Astrocyte of the hippocampus (primary cell): ENCODE measurements at regions not wholly inside any gene's neighbourhood (a gene's known extent, or its start where the extent isn't known, plus 50 kb on each side); places are given as distances from the start of the nearest gene placed in this dataset.

Experiments
- DNase-seq: peaks from one replicate; pipeline ENCODE4 v3.0.0; 2011; ENCODE audit warnings: low read depth, low spot score

DNA sequence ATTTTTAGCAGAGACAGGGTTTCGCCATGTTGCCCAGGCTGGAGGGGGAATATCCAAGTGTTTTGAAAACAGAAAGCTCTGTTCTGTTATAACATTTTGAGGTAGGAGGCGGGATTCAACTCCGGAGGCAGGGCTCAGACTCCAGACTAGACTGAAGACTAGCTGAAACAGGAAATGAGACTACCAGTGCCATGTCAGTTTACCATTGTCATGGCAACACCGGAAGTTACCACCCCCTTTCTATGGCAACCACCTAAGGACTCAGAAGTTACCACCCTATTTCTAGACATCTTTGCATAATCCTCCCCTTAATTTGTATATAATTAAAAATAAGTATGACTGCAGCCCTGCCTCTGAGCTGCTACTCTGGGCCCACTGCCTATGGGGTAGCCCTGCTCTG lies 1069.1 kb upstream of the AUTS2 start:
- DNase-seq: no peak

DNA sequence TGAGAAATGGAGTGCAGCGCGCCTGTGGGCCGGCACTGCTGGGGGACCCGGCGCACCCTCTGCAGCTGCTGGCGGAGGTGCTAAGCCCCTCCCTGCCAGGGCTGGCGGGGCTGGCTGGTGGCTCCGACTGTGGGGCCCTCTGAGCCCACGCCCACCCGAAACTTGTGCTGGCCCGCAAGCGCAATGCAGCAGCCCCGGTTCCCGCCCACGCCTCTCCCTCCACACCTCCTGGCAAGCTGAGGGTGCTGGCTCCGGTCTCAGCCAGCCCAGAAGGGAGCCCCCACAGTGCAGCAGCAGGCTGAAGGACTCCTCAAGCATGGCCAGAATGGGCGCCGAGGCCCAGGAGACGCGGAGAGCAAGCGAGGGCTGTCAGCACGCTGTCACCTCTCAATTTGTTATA lies 1063.0 kb upstream of the AUTS2 start:
- DNase-seq: no peak

DNA sequence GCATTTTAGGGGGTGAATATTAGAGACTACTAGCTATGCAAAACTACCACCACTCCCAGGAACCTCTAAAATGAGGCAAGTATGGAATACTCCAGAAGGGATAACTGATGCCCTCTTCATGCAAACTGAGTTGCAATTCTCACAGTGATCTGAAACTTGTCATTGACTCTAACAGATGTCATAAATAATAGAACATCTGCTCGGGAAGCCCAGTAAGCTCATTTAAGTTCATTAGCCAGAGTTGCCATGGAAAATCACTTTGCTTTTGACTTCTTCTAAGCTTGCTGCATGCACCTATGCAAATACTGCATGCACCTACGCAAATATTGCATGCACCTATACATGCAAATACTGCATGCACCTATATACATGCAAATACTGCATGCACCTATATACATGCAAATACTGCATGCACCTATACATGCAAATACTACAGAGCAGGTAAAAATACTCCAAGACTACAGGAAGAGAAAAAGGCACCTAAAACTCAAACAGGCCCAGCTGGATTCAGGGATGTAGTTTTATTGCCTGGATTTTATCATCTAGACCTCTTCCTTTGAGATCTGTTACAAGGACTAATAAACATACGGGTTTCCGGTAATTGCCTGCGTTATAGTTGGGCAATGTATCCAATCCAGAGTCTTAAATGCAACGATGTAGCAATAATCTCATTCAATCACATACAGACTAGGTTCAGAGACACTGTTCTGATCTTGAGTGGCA lies 1061.1 kb upstream of the AUTS2 start:
- DNase-seq: no peak

DNA sequence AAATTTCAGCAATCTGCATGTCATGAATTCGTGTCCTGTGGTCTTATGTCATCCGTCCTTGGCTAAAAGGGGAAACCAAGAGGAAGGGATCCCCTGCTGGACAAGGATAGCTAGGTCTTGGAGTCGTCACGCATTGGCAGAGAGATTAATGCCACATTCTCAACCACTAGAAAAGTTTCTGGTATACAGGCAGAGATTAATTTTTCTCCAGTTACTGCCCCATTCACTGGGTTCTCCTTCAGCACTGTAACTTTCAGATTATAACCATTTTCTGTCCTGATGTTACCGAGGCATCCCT lies 1060.6 kb upstream of the AUTS2 start:
- no peak for DNase-seq

DNA sequence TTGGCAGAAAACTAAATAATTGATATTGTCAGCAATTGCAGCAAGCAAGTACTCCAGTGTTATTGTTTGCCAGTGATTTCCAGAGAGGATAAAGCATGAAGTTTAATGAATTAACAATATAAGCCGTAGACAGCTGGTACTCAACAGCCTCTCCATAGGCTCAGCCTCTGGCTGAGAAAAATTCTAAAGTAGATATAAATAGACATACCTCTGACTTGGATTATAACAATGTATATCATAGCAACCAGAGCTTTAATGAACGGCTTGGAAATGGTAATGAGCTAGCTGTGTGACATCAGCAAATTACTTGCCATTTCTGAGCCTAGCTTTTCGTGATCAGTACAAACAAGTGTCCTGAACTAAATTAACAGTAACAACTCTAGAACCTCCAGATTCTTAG lies 1055.4 kb upstream of the AUTS2 start:
- DNase-seq: no peak

DNA sequence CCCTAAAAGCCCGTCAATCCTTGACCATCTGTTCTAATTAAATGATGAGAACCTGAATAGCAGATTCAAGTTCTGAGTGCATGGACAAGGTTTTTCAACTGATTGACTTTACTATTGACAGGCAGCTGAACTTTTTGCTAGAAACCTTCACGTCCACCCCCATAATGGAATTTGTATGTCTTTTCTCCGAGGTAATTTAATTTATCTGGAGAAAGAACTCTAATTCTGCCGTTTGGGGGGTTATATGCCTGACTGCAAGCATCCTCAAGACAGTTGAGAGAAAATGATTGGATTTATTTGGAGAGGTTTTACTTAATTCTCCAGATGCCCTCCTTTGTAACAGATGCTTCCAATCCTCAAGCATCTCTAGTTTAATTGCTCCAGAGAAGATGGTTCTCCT lies 1053.4 kb upstream of the AUTS2 start:
- DNase-seq: no peak

DNA sequence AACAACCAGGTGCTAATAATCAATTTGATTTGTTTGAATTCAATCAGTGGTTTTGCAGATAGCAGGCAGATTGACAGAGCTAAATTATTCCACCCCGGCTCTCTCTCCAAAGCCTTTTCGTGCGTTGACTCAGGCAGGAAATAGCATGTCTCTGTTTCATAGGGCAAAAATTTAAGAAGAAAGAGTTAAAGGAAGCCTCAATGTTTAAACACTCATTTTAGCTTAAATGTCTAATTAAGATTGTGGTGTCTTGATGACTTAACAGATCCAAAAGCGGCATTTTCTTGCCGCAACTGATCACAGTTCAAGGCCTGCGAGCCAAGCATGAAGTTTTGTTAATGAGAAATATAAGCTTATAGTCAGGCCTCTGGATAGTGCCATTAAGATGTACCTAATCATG lies 1051.1 kb upstream of the AUTS2 start:
- DNase-seq: peak; percentile 48

DNA sequence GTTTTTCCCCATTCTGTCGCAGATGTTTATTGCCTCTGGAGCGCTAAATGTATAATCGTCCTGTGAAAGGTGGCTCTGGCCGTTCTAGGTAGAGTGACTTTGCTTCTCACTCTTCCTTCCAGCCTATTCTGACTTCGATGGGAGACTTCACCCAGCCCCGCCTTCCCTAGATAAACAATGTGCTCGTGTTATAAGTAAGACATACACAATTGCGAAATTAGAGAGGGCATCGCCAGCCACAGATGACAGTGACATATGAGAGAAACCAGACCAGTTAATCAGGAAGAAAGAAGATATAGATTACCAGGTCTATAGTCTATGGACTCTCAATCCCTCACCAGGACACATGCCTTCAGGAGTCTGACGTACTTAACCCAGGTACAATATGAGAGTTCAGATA lies 1050.5 kb upstream of the AUTS2 start:
- DNase-seq: peak; percentile 3

DNA sequence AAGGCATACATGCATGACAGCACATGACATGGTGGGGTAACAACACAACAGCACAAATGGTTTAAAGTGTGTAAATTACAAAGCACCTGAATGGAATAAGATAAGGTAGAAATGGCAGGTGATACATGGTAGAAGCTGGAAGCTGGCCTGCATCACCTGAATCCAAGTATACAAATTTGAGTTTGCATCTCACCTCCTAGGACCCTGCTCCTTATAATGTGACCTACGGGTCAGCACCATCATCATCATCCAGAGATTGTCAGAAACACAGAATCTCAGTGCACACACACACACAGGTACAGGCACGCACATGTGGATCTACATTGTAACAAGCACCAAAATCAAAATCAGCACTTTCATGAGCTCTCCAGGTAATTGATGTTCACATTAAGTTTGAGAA lies 1048.2 kb upstream of the AUTS2 start:
- DNase-seq: no peak

DNA sequence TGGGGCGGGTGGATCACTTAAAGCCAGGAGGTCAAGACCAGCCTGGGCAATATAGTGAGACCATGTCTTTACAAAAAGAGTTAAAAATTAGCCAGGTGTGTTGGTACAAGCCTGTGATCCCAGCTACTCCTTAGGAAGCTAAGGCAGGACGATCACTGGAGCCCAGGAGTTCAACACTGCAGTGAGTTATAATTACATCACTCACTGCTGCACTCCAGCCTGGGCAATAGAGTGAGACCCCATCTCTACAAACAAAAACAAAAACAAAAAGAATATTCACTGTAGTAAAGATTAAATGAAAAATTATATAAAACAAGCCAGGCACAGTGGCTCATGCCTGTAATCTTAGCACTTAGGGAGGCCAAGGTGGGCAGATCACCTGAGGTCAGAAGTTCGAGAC lies 1047.6 kb upstream of the AUTS2 start:
- DNase-seq: no peak

DNA sequence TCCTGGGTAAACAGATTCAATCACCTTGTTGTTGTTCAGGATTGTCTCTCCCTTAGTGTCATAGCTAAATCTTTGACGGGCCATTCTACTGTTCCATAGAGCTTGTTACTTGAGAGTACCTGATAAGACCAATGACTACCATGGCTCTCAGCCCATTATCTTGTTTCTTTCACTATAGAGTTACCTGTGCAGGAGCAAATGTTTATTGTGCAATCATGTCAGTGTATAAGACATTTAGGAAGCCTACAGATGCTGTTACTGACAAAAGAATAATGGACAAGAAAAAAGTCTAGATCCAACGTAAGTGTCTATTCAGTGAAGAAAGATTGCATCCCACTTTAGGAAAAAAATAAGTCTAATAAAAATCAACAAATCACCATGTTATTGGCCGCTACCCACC lies 1041.7 kb upstream of the AUTS2 start:
- DNase-seq: no peak

DNA sequence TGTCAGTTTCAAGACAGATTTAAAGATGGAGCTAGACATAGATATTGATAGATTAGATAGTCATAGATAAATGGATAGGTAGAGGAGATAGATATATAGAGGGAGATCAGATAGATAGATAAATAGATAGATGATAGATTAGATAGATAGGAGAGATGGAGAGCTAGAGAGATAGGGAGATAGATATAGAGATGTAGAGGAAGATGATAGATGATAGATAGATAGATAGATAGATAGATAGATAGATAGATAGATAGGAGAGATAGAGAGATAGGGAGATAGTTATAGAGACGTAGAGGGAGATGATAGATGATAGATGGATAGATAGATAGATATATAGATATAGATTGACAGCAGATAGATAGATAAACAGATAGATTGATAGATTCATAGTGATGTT lies 1038.8 kb upstream of the AUTS2 start:
- no peak for DNase-seq

DNA sequence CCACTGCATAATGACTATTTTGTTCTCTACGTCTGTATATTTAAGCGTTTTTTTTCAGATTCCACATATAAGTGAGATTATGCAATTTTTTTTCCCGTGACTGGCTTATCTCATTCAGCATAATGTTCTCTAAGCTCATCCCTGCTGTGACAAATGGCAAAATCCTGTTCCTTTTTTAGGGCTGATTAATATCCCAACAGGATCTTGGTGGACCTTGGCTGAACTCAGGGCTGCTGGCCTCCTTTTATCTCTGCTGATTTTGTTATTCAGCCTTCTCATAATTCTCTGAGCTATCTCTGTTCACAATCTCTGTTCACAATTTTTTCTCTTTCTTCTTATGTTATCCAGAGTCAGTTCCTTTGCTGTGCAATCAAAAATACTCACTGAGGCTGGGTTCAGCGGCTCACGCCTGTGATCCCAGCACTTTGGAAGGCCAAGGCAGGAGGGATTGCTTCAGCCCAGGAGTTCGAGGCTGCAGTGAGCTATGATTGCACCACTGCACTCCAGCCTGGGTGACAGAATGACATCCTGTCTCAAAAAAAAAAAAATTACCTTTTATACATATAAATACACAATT lies 1035.9 kb upstream of the AUTS2 start:
- DNase-seq: no peak

DNA sequence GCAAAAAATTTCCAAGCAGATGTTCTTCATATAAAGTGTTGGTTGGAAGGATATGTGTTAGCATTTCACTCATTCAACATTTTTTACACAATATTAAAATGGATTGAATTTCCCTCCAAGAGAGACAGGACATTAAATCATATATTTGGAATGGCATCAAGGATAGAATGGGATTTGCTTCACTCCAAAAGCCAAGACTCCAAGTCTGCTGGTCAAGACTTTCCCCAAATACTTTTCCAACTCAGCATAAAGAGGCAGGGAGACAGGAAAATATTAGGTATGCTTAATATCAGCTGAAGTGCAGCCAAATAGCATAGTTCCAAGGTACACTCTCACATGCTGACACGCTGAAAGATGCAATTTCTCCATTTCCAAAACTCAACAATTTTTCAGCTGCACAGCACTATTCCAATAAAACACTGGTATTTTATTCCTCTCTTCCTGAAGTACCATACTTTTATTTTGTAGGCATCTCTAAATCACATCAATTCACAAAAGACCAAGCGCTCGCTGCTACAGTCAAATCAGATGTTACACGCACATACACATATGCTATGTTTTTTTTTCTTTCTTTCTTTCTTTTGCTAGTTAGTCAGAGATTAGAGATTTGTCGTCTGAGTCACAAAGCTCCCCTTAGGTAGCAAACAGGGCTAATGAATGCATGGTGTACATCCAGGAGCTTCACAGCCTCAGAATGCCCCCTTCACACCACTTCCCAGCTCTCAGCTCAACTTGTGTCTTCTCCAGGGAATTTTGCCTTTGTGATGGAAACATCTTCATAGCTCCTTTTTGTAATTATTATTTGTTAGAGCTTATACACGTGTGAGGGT lies 1033.8 kb upstream of the AUTS2 start:
- peak; percentile 60 for DNase-seq

DNA sequence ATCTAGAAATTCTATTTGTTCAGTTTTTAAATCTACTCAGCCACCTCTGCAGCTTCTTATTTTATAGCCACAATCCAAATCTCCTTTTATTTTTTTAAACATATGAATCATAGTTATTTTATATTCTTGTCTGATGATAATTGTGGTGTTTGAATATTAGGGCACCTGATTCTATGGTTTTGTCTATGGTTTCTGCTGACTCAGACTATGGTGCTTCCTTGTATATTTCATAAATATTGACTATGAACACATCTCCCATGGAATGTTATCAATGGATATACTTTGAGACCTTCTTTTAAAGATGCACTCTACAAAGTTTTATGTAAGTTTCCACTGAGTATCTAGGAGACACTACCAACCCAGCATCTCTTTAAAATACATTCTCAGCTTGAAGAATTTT lies 1027.0 kb upstream of the AUTS2 start:
- DNase-seq: no peak

DNA sequence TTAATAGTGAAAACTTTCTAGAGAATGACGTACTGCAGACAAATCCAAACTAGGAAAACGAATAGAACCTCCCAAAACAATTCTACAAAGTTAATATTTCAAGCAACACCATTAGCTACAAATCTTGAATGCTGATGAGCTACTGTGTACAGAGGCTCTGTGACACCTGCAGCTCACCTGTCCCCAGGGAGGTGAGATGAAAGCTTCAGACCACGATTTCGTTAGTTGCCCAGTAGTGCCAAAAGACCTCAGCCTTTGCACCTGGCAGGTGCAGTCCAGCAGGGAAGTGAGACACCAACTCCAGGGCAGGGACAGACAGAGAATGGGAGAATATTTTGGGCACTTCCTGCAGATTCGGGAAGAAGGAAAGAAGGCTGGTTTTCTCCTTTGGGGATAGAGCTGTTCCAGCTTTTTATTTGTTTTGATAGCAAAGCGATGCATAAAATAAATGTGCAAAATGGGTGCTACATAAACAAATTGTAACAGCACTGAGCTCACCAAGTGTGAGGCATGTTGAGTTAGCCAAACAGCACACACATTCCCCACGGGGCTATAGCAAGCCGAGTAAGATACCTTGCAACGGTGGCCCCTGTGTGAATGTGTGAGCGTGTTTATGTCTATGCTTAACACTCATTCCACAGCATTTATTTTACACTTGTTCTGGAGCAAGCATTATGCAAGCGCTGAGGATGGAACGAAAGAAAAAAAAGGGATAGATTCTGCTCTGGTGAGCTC lies 1024.8 kb upstream of the AUTS2 start:
- DNase-seq: no peak

DNA sequence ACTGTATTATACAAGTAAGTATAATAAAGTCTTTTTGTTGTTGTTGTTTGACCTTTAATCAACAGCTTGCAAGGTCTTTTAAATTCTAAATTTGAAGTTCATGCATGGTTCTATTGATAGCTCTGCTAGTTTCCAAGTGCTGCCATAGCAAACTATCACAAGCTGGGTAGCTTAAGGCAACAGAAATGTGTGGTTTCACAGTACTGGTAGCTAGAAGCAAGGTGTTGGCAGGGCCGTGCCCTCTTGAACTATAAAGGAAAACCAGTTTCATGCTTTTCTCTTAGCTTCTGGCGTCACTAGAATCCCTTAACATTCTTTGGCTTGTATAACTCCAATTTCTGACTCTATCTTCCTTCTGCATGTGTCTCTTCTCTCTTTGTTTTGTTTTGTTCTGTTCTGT lies 1021.9 kb upstream of the AUTS2 start:
- DNase-seq: no peak

DNA sequence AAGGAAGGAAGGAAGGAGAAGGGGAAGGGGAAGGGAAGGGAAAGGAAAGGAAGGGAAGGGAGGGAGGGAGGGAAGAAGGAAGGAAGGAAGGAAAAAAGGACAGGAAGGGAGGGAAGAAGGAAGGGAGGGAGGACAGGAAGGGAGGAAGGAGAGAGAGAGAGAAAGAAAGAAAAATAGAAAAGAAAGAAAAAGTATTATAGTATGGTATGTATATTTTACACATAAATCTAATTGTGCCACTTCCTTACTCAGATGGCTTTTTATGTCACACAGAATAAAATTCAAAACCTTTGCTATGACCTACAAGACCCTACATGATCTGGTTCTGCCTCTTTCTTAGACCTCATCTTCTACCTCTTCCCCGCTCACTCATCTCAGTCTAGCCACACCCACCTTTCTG lies 1016.9 kb upstream of the AUTS2 start:
- no peak for DNase-seq

DNA sequence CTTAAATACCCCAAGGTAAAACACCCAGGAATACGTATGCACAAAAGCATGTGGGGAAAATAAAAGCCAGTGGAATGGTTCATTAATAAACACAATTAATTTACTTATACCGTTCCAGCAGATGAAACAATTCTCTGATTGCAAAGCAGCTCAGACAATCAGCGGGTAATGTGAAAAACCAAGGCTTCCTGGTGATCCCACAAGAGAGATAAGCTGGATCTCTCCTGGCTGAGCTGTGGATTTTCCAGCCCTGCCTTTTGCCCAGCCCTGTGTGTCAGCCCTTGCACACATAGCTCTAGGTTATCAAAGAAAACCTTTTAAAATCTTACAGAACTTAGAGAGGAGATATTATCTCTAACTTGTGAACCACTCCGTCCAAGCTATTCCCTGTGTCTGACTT lies 1010.7 kb upstream of the AUTS2 start:
- no peak for DNase-seq

DNA sequence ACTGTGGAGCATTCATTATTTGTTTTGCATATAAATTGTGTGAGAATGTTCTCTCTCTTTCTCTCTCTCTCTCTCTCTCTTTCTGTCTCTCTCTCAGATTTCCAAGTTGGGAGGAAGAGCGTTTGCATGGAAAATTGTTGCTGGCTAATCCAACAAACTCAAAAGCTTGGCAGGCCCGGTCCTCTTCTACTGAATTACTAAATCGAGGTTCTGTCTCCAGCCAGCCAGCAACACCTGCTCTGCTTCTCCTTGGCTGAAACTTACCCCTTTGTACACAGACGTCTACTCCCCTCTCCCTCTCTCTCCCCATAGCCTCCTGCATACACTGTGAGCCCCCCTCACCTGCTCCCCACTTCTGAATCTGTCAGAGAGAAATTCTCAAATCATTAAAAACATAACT lies 996.4 kb upstream of the AUTS2 start:
- DNase-seq: no peak

DNA sequence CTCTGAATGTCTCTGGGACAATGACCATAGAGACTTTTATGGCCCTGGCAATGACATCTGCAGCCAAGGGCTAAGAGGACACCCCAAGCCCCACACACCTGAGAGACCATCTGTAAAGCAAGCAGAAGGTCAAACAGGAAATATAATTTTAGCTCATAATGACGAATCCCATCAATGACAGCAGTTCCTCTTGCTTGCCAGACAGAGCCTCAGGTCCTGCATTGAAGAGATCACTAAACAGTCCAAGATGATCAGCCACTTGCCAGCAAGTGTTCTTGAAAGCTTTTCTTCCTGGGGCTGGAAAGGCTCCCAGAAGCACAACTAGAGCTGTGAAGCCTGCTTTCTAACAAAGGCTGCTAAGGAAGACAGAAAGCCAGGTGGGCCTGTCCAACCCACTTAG lies 993.7 kb upstream of the AUTS2 start:
- no peak for DNase-seq

DNA sequence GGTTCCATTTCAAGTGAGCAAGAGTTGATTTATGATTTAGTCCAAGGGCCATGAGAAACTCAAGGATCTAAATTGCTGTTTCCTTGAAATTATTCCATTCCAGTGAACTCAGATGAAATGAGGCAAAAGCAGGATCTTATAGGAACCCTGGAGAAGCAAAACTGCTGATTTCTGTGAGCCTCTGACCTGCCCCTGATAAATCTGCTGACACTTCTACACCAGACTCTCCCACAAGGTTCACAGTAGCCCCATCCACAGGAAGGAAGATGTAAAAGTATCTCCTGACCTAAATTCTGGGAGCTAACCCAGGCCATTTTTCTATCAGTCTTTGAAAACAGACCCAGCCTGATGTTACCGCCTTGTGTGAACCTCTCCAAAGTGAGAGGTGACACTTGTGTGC lies 987.6 kb upstream of the AUTS2 start:
- DNase-seq: no peak

DNA sequence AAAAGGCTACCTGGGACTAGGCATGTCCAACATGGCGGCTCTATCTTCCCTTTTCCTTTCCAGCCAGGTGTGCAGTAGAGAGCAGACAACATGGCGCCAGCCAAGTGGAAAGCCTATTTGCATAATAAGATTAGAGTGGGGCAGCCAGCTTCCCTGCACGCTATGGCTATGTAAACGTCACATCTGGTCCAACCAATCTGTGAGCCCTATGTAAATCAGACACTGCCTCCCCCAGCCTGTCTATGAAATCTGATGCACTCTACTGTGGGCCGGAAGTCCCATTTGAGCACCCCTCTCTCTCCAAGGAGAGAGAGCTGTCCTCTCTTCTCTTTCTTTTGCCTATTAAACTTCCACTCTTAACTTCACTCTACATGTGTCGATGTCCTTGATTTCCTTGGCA lies 984.9 kb upstream of the AUTS2 start:
- peak; percentile 61 for DNase-seq
